ENCODE measurements at regions not wholly inside any gene's neighbourhood (a gene's known extent, or its start where the extent isn't known, plus 50 kb on each side); places are given as distances from the start of the nearest gene placed in this dataset.

- no peak for TF ChIP-seq CTCF (conservative IDR thresholded peaks at IDR 0.05)
- H3K27ac ChIP-seq = no peak overlapping the region
Measured at GRCh38 chr1:208741296-208741695, 497.1 kb upstream of the PLXNA2 start.

- no peak overlapping the region for H3K27ac ChIP-seq
- no peak for TF ChIP-seq CTCF (conservative IDR thresholded peaks at IDR 0.05)
Measured at GRCh38 chr1:208743361-208743760, 499.2 kb upstream of the PLXNA2 start.

GRCh38 chr1:208747979-208748378 is 503.8 kb upstream of the PLXNA2 start:
- TF ChIP-seq CTCF (conservative IDR thresholded peaks at IDR 0.05) = no peak
- no peak overlapping the region for H3K27ac ChIP-seq

- H3K27ac ChIP-seq = no peak overlapping the region
- TF ChIP-seq CTCF (conservative IDR thresholded peaks at IDR 0.05) = no peak
Measured at GRCh38 chr1:208748387-208749165, 504.4 kb upstream of the PLXNA2 start.

GRCh38 chr1:208756339-208756981 is 512.3 kb upstream of the PLXNA2 start:
- no peak for TF ChIP-seq CTCF (conservative IDR thresholded peaks at IDR 0.05)
- H3K27ac ChIP-seq = no peak overlapping the region

- H3K27ac ChIP-seq = no peak overlapping the region
- no peak for TF ChIP-seq CTCF (conservative IDR thresholded peaks at IDR 0.05)
Measured at GRCh38 chr1:208757846-208758245, 513.7 kb upstream of the PLXNA2 start.

GRCh38 chr1:208759255-208759654 is 515.1 kb upstream of the PLXNA2 start:
- H3K27ac ChIP-seq = no peak overlapping the region
- TF ChIP-seq CTCF (conservative IDR thresholded peaks at IDR 0.05) = no peak
